Kidney glomerular epithelial cell (primary cell): ENCODE measurements at regions not wholly inside any gene's neighbourhood (a gene's known extent, or its start where the extent isn't known, plus 50 kb on each side); places are given as distances from the start of the nearest gene placed in this dataset.
A peak's percentile ranks its signal among the peaks of the same experiment; 100 is the strongest.

Experiments
- DNase-seq: peaks from one replicate; lab custom pipeline; 2025; lab: John Stamatoyannopoulos, UW

DNA sequence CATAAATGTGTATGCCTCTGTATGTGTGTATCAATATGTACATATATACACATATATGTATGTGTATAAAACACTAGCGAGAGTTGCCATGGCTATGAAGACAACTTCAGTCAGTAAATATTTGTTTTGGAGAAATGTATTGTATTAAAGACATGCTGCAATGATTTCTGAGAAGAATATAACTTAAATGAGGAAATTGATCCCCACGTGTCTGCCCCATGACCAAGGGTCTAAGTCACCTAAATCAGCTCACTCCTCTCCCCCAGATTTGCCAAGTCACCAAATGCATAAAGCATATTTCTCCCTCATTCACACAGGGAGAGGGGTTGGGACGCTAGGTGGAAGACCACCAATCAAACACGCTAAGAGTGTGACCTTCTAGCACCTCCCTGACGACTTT, 58.3 kb upstream of the LYST start:
- DNase-seq = no peak

DNA sequence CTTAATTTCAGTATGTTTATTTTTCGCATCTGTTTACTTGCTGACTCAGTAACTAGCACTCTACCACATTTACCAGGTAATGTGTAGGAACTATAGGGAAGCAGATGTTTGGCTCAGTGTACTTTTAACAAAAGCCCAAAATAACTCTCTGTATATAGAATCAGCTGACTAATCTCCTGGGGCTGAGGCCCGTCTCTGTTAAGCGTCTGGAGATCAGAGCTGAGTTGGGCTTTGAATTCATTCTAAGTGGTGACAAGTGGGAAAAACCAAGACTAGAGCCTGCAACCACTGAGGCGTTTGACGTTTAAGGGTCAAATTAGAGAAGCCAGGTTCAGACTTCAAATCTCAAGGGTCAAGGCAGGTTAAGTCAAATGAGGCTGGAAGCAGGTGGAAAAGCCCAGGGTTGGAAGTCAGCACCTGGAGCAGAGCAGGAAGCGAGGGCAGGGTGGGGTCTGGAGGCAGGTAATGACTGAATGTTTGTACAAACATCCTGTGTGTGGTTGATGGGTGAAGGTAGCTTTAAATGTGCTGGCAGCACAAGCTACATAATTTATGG, 56.8 kb upstream of the LYST start:
- DNase-seq = no peak

DNA sequence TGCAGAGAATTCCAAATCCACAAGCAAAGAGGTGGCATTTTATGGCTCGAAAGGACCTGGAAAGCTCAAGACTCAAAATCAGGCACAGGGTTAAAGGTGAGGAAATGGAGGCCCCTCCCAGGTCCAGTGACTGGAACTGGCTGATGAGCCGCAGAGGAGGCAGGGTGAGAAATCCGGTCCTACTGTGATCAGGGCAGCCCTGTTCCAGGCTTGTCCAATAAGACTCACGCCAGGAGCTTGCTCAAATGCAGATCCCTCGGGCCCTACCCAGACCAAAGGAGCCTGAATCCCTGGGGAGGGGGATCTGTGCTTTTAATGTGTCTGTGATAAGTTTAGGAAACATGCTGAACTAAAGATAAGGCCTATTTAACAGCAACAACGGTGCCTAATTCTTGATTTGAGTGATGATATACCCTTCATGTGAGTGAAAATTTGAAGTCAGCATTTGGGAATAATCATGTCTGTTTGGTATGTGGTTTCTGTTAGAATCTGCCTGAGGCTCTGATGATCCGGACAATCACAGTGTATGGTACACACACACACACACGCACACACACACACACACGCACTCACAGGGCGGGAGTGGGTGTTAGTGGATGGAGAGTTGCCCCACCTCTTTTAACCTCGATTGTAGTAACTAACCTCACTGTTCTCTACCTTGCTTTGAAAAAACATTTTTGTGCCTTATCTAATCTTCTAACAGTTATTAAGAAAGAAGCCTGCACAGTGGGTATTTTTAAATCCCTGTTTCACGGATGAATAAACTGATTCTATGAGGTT, 54.1 kb upstream of the LYST start:
- peak; percentile 18 for DNase-seq

DNA sequence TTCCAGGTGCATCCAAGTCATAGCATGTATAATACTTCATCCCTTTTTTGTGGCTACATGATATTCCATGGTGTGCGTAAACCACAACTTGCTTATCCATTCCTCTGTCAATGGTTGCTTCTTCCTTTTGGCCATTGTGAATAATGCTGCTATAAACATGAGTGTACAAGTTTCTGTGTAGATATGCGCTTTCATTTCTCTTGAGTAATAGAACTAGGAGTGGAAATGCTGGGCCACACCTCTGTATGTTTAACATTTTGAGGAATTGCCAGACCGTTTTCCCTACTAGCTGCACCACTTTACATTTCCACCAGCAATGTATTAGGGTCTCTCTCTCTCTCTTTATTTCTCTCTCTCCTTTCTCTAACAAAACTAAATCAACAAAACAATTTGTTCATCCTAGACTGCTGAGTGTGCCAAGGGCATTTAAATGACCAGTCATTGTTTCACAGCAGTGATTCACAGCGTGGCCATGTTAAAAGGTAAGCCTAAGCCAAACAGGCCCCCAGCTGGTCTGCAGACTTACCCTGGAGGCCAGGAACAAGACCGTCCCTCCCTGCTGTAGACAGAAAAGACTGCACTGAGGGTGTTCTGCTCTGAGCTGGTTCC, 53.2 kb upstream of the LYST start:
- DNase-seq = peak; percentile 39

DNA sequence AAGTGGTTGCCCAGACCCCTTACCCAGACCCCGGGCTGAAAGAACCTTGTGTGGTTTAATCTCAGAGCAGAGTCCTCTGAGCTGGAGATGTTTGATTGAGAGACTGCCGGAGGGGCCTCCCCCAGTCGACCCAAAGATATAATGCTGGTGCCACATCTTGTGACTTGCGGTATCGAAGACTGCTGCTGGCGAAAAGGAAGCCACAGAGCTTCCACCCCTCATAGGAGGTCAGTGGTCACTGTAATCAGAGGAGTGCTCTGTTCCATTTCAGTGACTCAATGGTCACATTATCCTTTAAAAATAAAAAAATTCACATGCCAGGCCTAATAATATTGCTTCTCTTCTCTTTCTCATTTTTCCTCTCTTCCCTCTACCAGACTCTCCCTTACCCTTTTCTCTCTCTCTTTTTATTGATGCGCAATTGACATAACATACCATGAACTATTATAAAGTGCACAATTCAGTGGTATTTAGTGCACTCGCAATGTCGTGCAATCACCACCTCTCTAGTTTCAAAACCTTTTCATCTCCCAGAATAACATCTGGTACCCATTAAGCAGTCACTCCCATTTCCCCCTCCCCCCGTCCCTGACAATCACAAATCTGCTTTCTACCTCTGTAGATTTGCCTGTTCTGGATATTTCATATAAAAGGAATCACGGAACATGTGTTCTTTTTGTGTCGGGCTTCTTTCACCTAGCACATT, 52.6 kb upstream of the LYST start:
- no peak for DNase-seq

DNA sequence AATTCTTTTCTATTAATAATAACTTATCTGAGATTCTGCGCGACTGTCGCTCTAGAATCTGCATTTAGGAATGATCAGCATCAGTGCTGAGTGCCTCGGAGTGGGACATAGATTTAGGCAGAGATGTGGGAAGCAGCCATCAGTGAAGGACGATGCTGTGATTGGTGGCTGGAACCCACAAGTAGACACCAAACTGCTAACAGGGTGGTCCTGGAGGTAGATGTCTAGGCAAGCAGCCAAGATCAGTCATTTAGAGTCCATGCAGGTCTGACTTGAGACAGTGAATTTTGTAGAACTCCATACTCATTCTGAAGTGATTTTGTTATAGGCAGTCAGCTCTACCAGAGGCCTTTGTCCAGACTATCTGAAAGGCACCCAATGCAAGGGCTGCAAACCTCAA, 51.8 kb upstream of the LYST start:
- DNase-seq = no peak

DNA sequence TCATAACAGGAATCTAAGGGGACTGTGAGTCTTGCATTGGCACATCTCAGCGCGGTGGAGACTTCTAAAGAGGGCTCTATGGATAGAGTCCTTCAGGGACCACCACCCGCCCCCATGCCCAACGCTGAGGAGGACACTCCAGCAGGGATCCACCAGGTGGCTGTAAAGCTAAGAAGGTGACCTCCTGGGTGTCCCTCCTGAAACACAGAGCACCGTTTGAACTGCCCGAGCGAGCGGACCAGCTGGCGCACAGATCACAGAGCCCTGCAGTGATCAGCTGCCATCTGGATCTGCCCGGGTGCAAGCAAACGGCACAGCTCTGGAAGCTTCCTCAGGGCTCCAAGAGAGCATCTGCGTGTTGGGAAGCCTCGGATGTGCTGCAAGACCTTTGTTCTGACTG, 51.3 kb upstream of the LYST start:
- no peak for DNase-seq

DNA sequence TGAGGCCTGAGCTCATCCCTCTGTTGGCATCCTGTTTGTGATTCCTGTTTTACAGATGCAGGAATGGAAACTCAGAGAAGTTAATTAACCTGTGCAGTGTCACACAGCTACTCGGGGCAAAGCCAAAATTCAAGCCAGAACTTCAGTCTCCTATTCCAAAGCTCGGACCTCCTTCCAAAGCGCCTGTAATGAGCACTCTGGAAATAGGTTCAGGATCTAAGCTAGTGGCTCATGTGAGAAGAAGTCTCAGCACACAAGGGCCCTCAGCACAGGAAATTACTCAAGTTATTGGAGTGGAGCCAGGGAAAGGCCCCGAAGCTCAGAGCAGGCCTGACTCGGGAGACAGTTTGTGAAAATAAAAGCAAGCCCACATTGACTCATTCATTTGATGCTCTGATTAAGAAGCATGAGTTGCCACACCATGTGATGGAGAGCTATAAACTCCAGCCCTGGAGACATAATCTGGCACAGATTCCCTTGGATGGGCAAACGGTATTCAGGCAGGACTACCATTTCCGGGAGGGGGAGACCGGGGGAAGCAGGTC, 50.6 kb upstream of the LYST start:
- DNase-seq = peak; percentile 99
